IMR-90 (cell line): ENCODE measurements at regions not wholly inside any gene's neighbourhood (a gene's known extent, or its start where the extent isn't known, plus 50 kb on each side); places are given as distances from the start of the nearest gene placed in this dataset.

Source experiments
- ATAC-seq: fragments of 200-7000 bp; cut with Tn5 transposase; 2 replicates; pipeline ENCODE4 v1.9.1; 2020; ENCODE audit warnings: low read depth, mild to moderate bottlenecking, moderate library complexity
- BruUV-seq: library from RNA; stranded (reverse); fragments of 400-500 nt; replicated peaks from 2 replicates; lab custom pipeline; 2021; lab: Mats Ljungman, UMichigan
- CTCF ChIA-PET: fragments of 300-600 bp; formaldehyde crosslinking; extraction: SDS; loops from one replicate; lab custom pipeline; 2021; ENCODE audit warnings: antibody characterized with exemption; lab: Yijun Ruan, JAX
- POLR2A ChIA-PET: fragments of 300-600 bp; sonication (Branson Sonifier 250); formaldehyde crosslinking; loops from one replicate; lab custom pipeline; 2022; ENCODE audit warnings: antibody characterized with exemption; ENCODE audit not compliant: unreplicated experiment; lab: Charles Lee
- DNase-seq: peaks from one replicate; pipeline ENCODE4 v3.0.0; 2013
- H2AFZ ChIP-seq: replicated peaks from 2 replicates; pipeline ENCODE3; 2013; ENCODE audit warnings: low read length, mild to moderate bottlenecking; ENCODE audit not compliant: poor library complexity
- H2AK5ac ChIP-seq: 2 replicates; pipeline ENCODE4 v1.6.1; 2013; ENCODE audit warnings: low read depth, low read length, inconsistent platforms
- H2AK9ac ChIP-seq: replicated peaks from 2 replicates; pipeline ENCODE3; 2013; ENCODE audit warnings: mild to moderate bottlenecking, low read depth, low read length, moderate library complexity; ENCODE audit not compliant: poor library complexity
- H2BK120ac ChIP-seq: 2 replicates; pipeline ENCODE4 v1.6.1; 2013; ENCODE audit warnings: low read depth, low read length, inconsistent platforms
- H2BK15ac ChIP-seq: 3 replicates; pipeline ENCODE4 v1.6.1; 2013; ENCODE audit warnings: low read depth, low read length, inconsistent platforms
- H2BK20ac ChIP-seq: 2 replicates; pipeline ENCODE4 v1.6.1; 2013; ENCODE audit warnings: low read depth, mild to moderate bottlenecking, inconsistent platforms, low read length, moderate library complexity
- H2BK5ac ChIP-seq: 2 replicates; pipeline ENCODE4 v1.6.1; 2013; ENCODE audit warnings: mild to moderate bottlenecking, low read depth, low read length, inconsistent platforms; ENCODE audit not compliant: poor library complexity, severe bottlenecking
- H3K14ac ChIP-seq: replicated peaks from 2 replicates; pipeline ENCODE4 v1.6.1; 2013; ENCODE audit warnings: low read depth, low read length, inconsistent platforms
- H3K18ac ChIP-seq: 2 replicates; pipeline ENCODE4 v1.6.1; 2013; ENCODE audit warnings: low read depth, low read length, control low read depth
- H3K23ac ChIP-seq: 2 replicates; pipeline ENCODE4 v1.6.1; 2013; ENCODE audit warnings: low read depth, low read length, inconsistent platforms
- H3K27ac ChIP-seq: 2 replicates; pipeline ENCODE4 v1.5.1; 2013; ENCODE audit warnings: mild to moderate bottlenecking, control low read depth, low read length; ENCODE audit not compliant: insufficient read depth
- H3K27me3 ChIP-seq: 2 replicates; pipeline ENCODE4 v1.6.1; 2013; ENCODE audit warnings: low read length; ENCODE audit not compliant: control insufficient read depth, insufficient read depth
- H3K36me3 ChIP-seq: 2 replicates; pipeline ENCODE4 v1.6.1; 2013; ENCODE audit warnings: low read length, mixed read lengths; ENCODE audit not compliant: control insufficient read depth, insufficient read depth
- H3K4ac ChIP-seq: 2 replicates; pipeline ENCODE4 v1.6.1; 2013; ENCODE audit warnings: low read depth, low read length, inconsistent platforms
- H3K4me1 ChIP-seq: 2 replicates; pipeline ENCODE4 v1.6.1; 2013; ENCODE audit warnings: low read length, mixed read lengths; ENCODE audit not compliant: control insufficient read depth, insufficient read depth
- H3K4me2 ChIP-seq: 2 replicates; pipeline ENCODE4 v1.6.1; 2013; ENCODE audit warnings: low read depth, mild to moderate bottlenecking, control low read depth, low read length, moderate library complexity
- H3K4me3 ChIP-seq: 2 replicates; pipeline ENCODE4 v1.5.1; 2013; ENCODE audit warnings: low read depth, mild to moderate bottlenecking, control low read depth, low read length, moderate library complexity; ENCODE audit not compliant: insufficient read depth
- H3K56ac ChIP-seq: 2 replicates; pipeline ENCODE4 v1.6.1; 2013; ENCODE audit warnings: low read length, inconsistent platforms; ENCODE audit not compliant: insufficient read depth; ENCODE audit errors: extremely low read depth
- H3K79me1 ChIP-seq, 2 experiments: 2 replicates each; pipeline ENCODE4 v1.6.1; 2013; ENCODE audit warnings: low read length in 2 of 2, inconsistent platforms in 1 of 2, low read depth in 1 of 2
- H3K9ac ChIP-seq: 2 replicates; pipeline ENCODE4 v1.6.1; 2013; ENCODE audit warnings: low read depth, low read length, control low read depth
- H3K9me1 ChIP-seq: 2 replicates; pipeline ENCODE4 v1.6.1; 2013; ENCODE audit warnings: low read length, inconsistent platforms; ENCODE audit not compliant: insufficient read depth
- H3K9me3 ChIP-seq: 2 replicates; pipeline ENCODE4 v1.6.1; 2013; ENCODE audit warnings: low read length; ENCODE audit not compliant: control insufficient read depth, insufficient read depth
- H4K20me1 ChIP-seq: 2 replicates; pipeline ENCODE4 v1.6.1; 2013; ENCODE audit warnings: low read length, inconsistent platforms; ENCODE audit not compliant: insufficient read depth
- H4K5ac ChIP-seq: 2 replicates; pipeline ENCODE4 v1.6.1; 2013; ENCODE audit warnings: mild to moderate bottlenecking, low read depth, low read length, control low read depth
- H4K8ac ChIP-seq, 2 experiments: 2 replicates each; pipeline ENCODE4 v1.6.1; 2013; ENCODE audit warnings: low read depth in 2 of 2, low read length in 2 of 2, control low read depth in 1 of 2, inconsistent platforms in 1 of 2
- H4K91ac ChIP-seq: 2 replicates; pipeline ENCODE4 v1.6.1; 2013; ENCODE audit warnings: low read depth, low read length, inconsistent platforms; ENCODE audit not compliant: insufficient read depth
- BHLHE40 ChIP-seq: fragments of 150-350 bp; IDR thresholded peaks from 2 replicates; pipeline ENCODE4 v1.6.1; 2016; ENCODE audit warnings: mild to moderate bottlenecking, low read depth, low read length
- CEBPB ChIP-seq: IDR thresholded peaks from 2 replicates; pipeline ENCODE4 v1.6.1; 2012; ENCODE audit warnings: low read depth, low read length, improper control_type of control experiment
- CHD1 ChIP-seq: IDR thresholded peaks from 2 replicates; pipeline ENCODE4 v1.6.1; 2012; ENCODE audit warnings: low read depth, low read length, improper control_type of control experiment
- FOS ChIP-seq: fragments of 150-350 bp; IDR thresholded peaks from 2 replicates; pipeline ENCODE4 v1.6.1; 2016; ENCODE audit warnings: low read depth, low read length
- MAFK ChIP-seq: IDR thresholded peaks from 2 replicates; pipeline ENCODE4 v1.6.1; 2012; ENCODE audit warnings: low read depth, low read length, improper control_type of control experiment
- MAZ ChIP-seq: IDR thresholded peaks from 2 replicates; pipeline ENCODE4 v1.6.1; 2012; ENCODE audit warnings: low read depth, mild to moderate bottlenecking, low read length, improper control_type of control experiment, moderate library complexity, borderline replicate concordance
- MXI1 ChIP-seq: IDR thresholded peaks from 2 replicates; pipeline ENCODE4 v1.6.1; 2012; ENCODE audit warnings: low read depth, mild to moderate bottlenecking, low read length, moderate library complexity, borderline replicate concordance
- SMC3 ChIP-seq: fragments of 150-350 bp; IDR thresholded peaks from 2 replicates; pipeline ENCODE4 v1.6.1; 2016; ENCODE audit warnings: low read depth, mild to moderate bottlenecking, antibody characterized with exemption, low read length, moderate library complexity
- WGBS, 2 experiments: methylation state at CpG; one replicate each; pipeline versions ENCODE4 v1.1.5 to v1.1.7; 2013; ENCODE audit warnings: missing lambda C conversion rate in 2 of 2; ENCODE audit not compliant: insufficient read length in 1 of 2; ENCODE audit errors: extremely low coverage in 2 of 2; 5-methylcytosine and 5-hydroxymethylcytosine counted together
- dilution Hi-C: fragments of 300-500 bp; cut with HindIII; formaldehyde crosslinking; loops from one replicate; pipeline ENCODE4 v1.14.3; 2018; ENCODE audit warnings: low sequenced_read_pairs; ENCODE audit not compliant: unreplicated experiment
- in situ Hi-C: fragments of 300-500 bp; cut with MboI; formaldehyde crosslinking; loops from 3 replicates; pipeline ENCODE4 v1.14.3; 2019; ENCODE audit warnings: low sequenced_read_pairs, inconsistent platforms, mixed read lengths
- intact Hi-C: fragments of 100-400 bp; cut with micrococcal nuclease; formaldehyde crosslinking; loops from 2 replicates; pipeline ENCODE4 v1.10.0; 2022

- Histone ChIP-seq H3K18ac (no peak overlapping the region; the same call in 1 of the 2 replicates), H4K91ac (no peak overlapping the region), H3K27ac (no peak overlapping the region), H3K9me1 (peaks cover 4% of the 10 kb centered on the region), H3K4me1 (peaks cover 11% of the 10 kb centered on the region), H3K23ac (no peak overlapping the region), H2AK9ac (no peak overlapping the region), H4K8ac (no peak overlapping the region), H3K4me2 (no peak overlapping the region), H3K36me3 (no peaks in the 10 kb centered on the region), H3K79me1 (no peaks in the 10 kb centered on the region), H3K14ac (no peak overlapping the region), H3K4me3 (no peak overlapping the region), H3K56ac (no peak overlapping the region), H4K20me1 (no peaks in the 10 kb centered on the region), H2BK120ac (no peak overlapping the region; the same call in 1 of the 2 replicates), H3K27me3 (no peaks in the 10 kb centered on the region), H2BK20ac (peak overlapping the region; percentile 39; the same call in 1 of the 2 replicates), H2AFZ (no peak overlapping the region), H2BK15ac (peak overlapping the region; percentile 80; the same call in 2 of the 3 replicates), H4K5ac (no peak overlapping the region), H3K9ac (no peak overlapping the region), H3K4ac (no peak overlapping the region), H2BK5ac (no peak overlapping the region), H3K9me3 (peaks cover 3% of the 10 kb centered on the region; the same call in 1 of the 2 replicates), H2AK5ac (no peak overlapping the region)
- ATAC-seq, result no peak
- DNase-seq, result no peak
- in situ Hi-C loops, result no loop called here
- BruUV-seq, result no TSS peak
- no CpG with 5 or more reads among the region's 1 CpG for WGBS, 2 experiments
- dilution Hi-C loops, result no loop called here
- ChIA-PET POLR2A (no interaction called here), CTCF (no interaction called here)
- TF ChIP-seq FOS (no peak), CHD1 (no peak), BHLHE40 (no peak), MXI1 (no peak), MAFK (no peak), SMC3 (no peak), MAZ (no peak), CEBPB (no peak)
- intact Hi-C loops, result loop anchor here (10.0 kb wide), 1 partner anchor 490 kb away; no protein-coding TSS in a partner anchor
Measured at GRCh38 chr5:56344594-56344993, 111.5 kb upstream of the ANKRD55 start.
